HEK293 (cell line): ENCODE measurements at regions not wholly inside any gene's neighbourhood (a gene's known extent, or its start where the extent isn't known, plus 50 kb on each side); places are given as distances from the start of the nearest gene placed in this dataset.

Experiments
- CTCF ChIA-PET: fragments of 350-600 bp; formaldehyde crosslinking; extraction: SDS; loops from one replicate; lab custom pipeline; 2021; ENCODE audit warnings: antibody characterized with exemption; lab: Yijun Ruan, JAX
- POLR2A ChIA-PET: fragments of 300-600 bp; formaldehyde crosslinking; extraction: SDS; loops from one replicate; lab custom pipeline; 2020; ENCODE audit warnings: antibody characterized with exemption, inconsistent platforms; lab: Yijun Ruan, JAX
- H3K27ac ChIP-seq: fragments of 200-500 bp; sonication (Bioruptor generic); 2 replicates; pipeline ENCODE4 v1.5.1; 2014; ENCODE audit warnings: low read depth, low read length, control low read depth, inconsistent platforms; ENCODE audit errors: extremely low read depth
- H3K36me3 ChIP-seq, 2 experiments: fragments of 200-500 bp in 1 of 2; sonication (Bioruptor generic) in 1 of 2; 1 replicate in 1 of 2; 2 replicates in 1 of 2; pipeline ENCODE4 v1.5.1; 2014 to 2017; ENCODE audit warnings: inconsistent platforms in 2 of 2, low read length in 2 of 2; ENCODE audit not compliant: control insufficient read depth in 2 of 2, insufficient read depth in 1 of 2
- H3K4me1 ChIP-seq: fragments of 200-500 bp; sonication (Bioruptor generic); 2 replicates; pipeline ENCODE4 v1.5.1; 2014; ENCODE audit warnings: mild to moderate bottlenecking, low read length, inconsistent platforms; ENCODE audit not compliant: control insufficient read depth, insufficient read depth
- H3K4me3 ChIP-seq: 2 replicates; pipeline ENCODE4 v1.5.1; 2011; ENCODE audit warnings: low read depth, mild to moderate bottlenecking, control low read depth, low read length, moderate library complexity
- H3K9me3 ChIP-seq: fragments of 200-500 bp; sonication (Bioruptor generic); 2 replicates; pipeline ENCODE4 v1.5.1; 2014; ENCODE audit warnings: low read depth, low read length, inconsistent platforms; ENCODE audit not compliant: control insufficient read depth, insufficient read depth
- GLIS1 ChIP-seq: fragments of 450-650 bp; formaldehyde crosslinking; IDR thresholded peaks from 2 replicates; pipeline ENCODE4 v1.5.1; 2016; ENCODE audit warnings: missing biosample characterization, missing genetic modification characterization
- KLF1 ChIP-seq: fragments of 450-650 bp; formaldehyde crosslinking; IDR thresholded peaks from 2 replicates; pipeline ENCODE4 v1.5.1; 2016; ENCODE audit warnings: missing biosample characterization, missing genetic modification characterization
- MEIS1 ChIP-seq: sonication (generic); formaldehyde crosslinking; IDR thresholded peaks from 2 replicates; pipeline ENCODE4 v1.8.1; 2022; ENCODE audit warnings: missing genetic modification reagents, mild to moderate bottlenecking, borderline replicate concordance
- PRDM6 ChIP-seq: fragments of 450-650 bp; formaldehyde crosslinking; IDR thresholded peaks from 2 replicates; pipeline ENCODE4 v1.5.1; 2017; ENCODE audit warnings: missing biosample characterization, missing genetic modification characterization
- REPIN1 ChIP-seq: fragments of 450-650 bp; formaldehyde crosslinking; IDR thresholded peaks from 2 replicates; pipeline ENCODE4 v1.5.1; 2017; ENCODE audit warnings: missing biosample characterization, missing genetic modification characterization, low read depth
- ZFP41 ChIP-seq: fragments of 450-650 bp; formaldehyde crosslinking; IDR thresholded peaks from 2 replicates; pipeline ENCODE4 v1.5.1; 2016; ENCODE audit warnings: missing biosample characterization, missing genetic modification characterization, borderline replicate concordance
- ZNF404 ChIP-seq: fragments of 450-650 bp; formaldehyde crosslinking; IDR thresholded peaks from 2 replicates; pipeline ENCODE4 v1.5.1; 2017; ENCODE audit warnings: missing biosample characterization, missing genetic modification characterization
- ZNF488 ChIP-seq: fragments of 450-650 bp; formaldehyde crosslinking; IDR thresholded peaks from 2 replicates; pipeline ENCODE4 v1.5.1; 2016; ENCODE audit warnings: missing biosample characterization, missing genetic modification characterization
- ZNF529 ChIP-seq: fragments of 450-650 bp; formaldehyde crosslinking; IDR thresholded peaks from 2 replicates; pipeline ENCODE4 v1.5.1; 2017; ENCODE audit warnings: missing genetic modification characterization, missing biosample characterization; ENCODE audit not compliant: insufficient replicate concordance
- ZNF639 ChIP-seq: fragments of 450-650 bp; formaldehyde crosslinking; IDR thresholded peaks from 2 replicates; pipeline ENCODE4 v1.5.1; 2016; ENCODE audit warnings: missing biosample characterization, missing genetic modification characterization
- ZNF658 ChIP-seq: fragments of 450-650 bp; formaldehyde crosslinking; IDR thresholded peaks from 2 replicates; pipeline ENCODE4; 2016; ENCODE audit warnings: missing biosample characterization, missing genetic modification characterization
- ZNF747 ChIP-seq: fragments of 450-650 bp; formaldehyde crosslinking; IDR thresholded peaks from 2 replicates; pipeline ENCODE4 v1.5.1; 2016; ENCODE audit warnings: missing biosample characterization, missing genetic modification characterization
- ZNF792 ChIP-seq: fragments of 450-650 bp; formaldehyde crosslinking; IDR thresholded peaks from 2 replicates; pipeline ENCODE4 v1.5.1; 2016; ENCODE audit warnings: missing biosample characterization, missing genetic modification characterization
- ZXDB ChIP-seq: fragments of 450-650 bp; formaldehyde crosslinking; IDR thresholded peaks from 2 replicates; pipeline ENCODE4 v1.5.1; 2016; ENCODE audit warnings: missing biosample characterization, missing genetic modification characterization

GRCh38 chr5:35372482-35372881, 142.2 kb upstream of the PRLR start (continued):
- TF ChIP-seq PRDM6 = no peak
- TF ChIP-seq ZNF639 (tag by site-specific recombination) = no peak
- no peak for TF ChIP-seq ZNF404 (tag by site-specific recombination)
- TF ChIP-seq ZXDB (tag by site-specific recombination) = no peak
- TF ChIP-seq ZNF792 (tag by site-specific recombination) = no peak
- TF ChIP-seq GLIS1 (tag by site-specific recombination) = no peak
- TF ChIP-seq KLF1 (tag by site-specific recombination) = no peak

GRCh38 chr5:35371951-35372426, 141.7 kb upstream of the PRLR start:
- no peak overlapping the region for H3K27ac ChIP-seq
- CTCF ChIA-PET = no interaction called here
- no peaks in the 10 kb centered on the region for H3K36me3 ChIP-seq
- no peak overlapping the region for H3K4me3 ChIP-seq
- no peak for TF ChIP-seq MEIS1
- TF ChIP-seq ZNF658 (tag by site-specific recombination) = no peak
- TF ChIP-seq ZFP41 (tag by site-specific recombination) = no peak
- H3K9me3 ChIP-seq = no peaks in the 10 kb centered on the region
- peaks cover under 1% of the 10 kb centered on the region; the same call in 1 of the 2 replicates for H3K4me1 ChIP-seq
- POLR2A ChIA-PET = no interaction called here

GRCh38 chr5:35370871-35371270, 140.6 kb upstream of the PRLR start:
- no peak overlapping the region for H3K27ac ChIP-seq
- TF ChIP-seq ZNF488 (no peak), ZNF529 (no peak), REPIN1 (tag by site-specific recombination) (no peak)
- TF ChIP-seq, all 188 proteins: peak for 0
- CTCF ChIA-PET = interaction anchor here (1.7 kb wide), 1 partner anchor 247 kb away, joined by 7 read pairs; the partner anchor contains the start of gene SPEF2
- H3K4me1 ChIP-seq = no peaks in the 10 kb centered on the region
- no peaks in the 10 kb centered on the region for H3K9me3 ChIP-seq
- no peak overlapping the region for H3K4me3 ChIP-seq
- POLR2A ChIA-PET = no interaction called here
- H3K36me3 ChIP-seq = no peaks in the 10 kb centered on the region

GRCh38 chr5:35369965-35370790, 139.9 kb upstream of the PRLR start:
- CTCF ChIA-PET = interaction anchor here (0.6 to 1.7 kb wide), 2 partner anchors 77 to 247 kb away, joined by 3 to 7 read pairs; partner anchors contain the start of gene SPEF2

More at GRCh38 chr5:35369965-35370790, 139.9 kb upstream of the PRLR start:
- POLR2A ChIA-PET = no interaction called here
- no peaks in the 10 kb centered on the region for H3K36me3 ChIP-seq
- no peak for TF ChIP-seq ZNF747 (tag by site-specific recombination)
- H3K4me3 ChIP-seq = no peak overlapping the region
- no peaks in the 10 kb centered on the region for H3K4me1 ChIP-seq
- no peak overlapping the region for H3K27ac ChIP-seq
- no peaks in the 10 kb centered on the region for H3K9me3 ChIP-seq
